ENCODE measurements at regions not wholly inside any gene's neighbourhood (a gene's known extent, or its start where the extent isn't known, plus 50 kb on each side); places are given as distances from the start of the nearest gene placed in this dataset.

DNA sequence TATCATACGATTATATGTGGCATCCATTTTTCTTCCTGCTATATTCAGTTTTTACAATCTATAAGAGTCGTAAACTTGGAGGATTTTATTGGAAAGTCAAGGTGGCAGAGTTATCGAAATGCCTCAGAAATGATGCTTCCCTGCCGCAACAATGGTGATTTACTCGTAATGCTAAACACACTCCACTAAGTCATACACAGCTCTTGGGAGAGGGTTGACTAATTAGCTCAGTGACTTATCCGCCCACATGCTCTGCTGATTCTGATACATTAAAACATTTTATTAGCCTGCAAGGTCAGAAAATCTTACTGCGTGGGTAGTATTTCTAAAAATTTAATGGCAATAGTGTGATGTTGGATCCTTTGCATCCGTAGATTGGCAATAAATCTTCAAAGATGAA, 420.1 kb downstream of the ARAP2 start:
- TF ChIP-seq TEAD4 (IDR thresholded peaks at IDR 0.05; ENCODE audit: low read depth, low read length) (no peak), ZNF274 (IDR thresholded peaks at IDR 0.05; ENCODE audit: borderline replicate concordance, extremely low read depth, low read length) (no peak), POLR2A (IDR thresholded peaks at IDR 0.05; ENCODE audit: control extremely low read depth in 1 of 2, low read depth in 2 of 2, low read length in 2 of 2) (no peak), EZH2 (IDR thresholded peaks at IDR 0.05; ENCODE audit: low read depth, low read length, severe bottlenecking) (no peak), BACH1 (IDR thresholded peaks at IDR 0.05; ENCODE audit: low read length) (no peak), CHD1 (IDR thresholded peaks at IDR 0.05; ENCODE audit: low read depth, low read length) (no peak), YY1 (IDR thresholded peaks at IDR 0.05; ENCODE audit: low read depth, low read length) (no peak), HDAC6 (IDR thresholded peaks at IDR 0.05; ENCODE audit: low read depth, low read length) (no peak)
- TF ChIP-seq, protein P1, sequence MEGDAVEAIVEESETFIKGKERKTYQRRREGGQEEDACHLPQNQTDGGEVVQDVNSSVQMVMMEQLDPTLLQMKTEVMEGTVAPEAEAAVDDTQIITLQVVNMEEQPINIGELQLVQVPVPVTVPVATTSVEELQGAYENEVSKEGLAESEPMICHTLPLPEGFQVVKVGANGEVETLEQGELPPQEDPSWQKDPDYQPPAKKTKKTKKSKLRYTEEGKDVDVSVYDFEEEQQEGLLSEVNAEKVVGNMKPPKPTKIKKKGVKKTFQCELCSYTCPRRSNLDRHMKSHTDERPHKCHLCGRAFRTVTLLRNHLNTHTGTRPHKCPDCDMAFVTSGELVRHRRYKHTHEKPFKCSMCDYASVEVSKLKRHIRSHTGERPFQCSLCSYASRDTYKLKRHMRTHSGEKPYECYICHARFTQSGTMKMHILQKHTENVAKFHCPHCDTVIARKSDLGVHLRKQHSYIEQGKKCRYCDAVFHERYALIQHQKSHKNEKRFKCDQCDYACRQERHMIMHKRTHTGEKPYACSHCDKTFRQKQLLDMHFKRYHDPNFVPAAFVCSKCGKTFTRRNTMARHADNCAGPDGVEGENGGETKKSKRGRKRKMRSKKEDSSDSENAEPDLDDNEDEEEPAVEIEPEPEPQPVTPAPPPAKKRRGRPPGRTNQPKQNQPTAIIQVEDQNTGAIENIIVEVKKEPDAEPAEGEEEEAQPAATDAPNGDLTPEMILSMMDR (IDR thresholded peaks at IDR 0.05; ENCODE audit: control extremely low read depth in 1 of 3, insufficient read depth in 1 of 3, low read depth in 1 of 3, low read length in 3 of 3): no peak
